GM12865 (cell line): ENCODE measurements at regions not wholly inside any gene's neighbourhood (a gene's known extent, or its start where the extent isn't known, plus 50 kb on each side); places are given as distances from the start of the nearest gene placed in this dataset.
A peak's percentile ranks its signal among the peaks of the same experiment; 100 is the strongest.

ENCODE experiments used
- DNase-seq: peaks from one replicate; pipeline ENCODE4 v3.0.0; 2010; ENCODE audit warnings: low read depth
- H3K4me3 ChIP-seq: 2 replicates; pipeline ENCODE4 v1.5.1; 2011; ENCODE audit warnings: mild to moderate bottlenecking, low read depth, low read length, control low read depth
- TF ChIP-seq, protein P1 (sequence below): IDR thresholded peaks from 2 replicates; pipeline ENCODE4 v1.5.1; 2011; ENCODE audit warnings: low read length, control low read depth, low read depth, inconsistent platforms; ENCODE audit not compliant: insufficient read depth; ENCODE audit errors: missing control alignments

- H3K4me3 ChIP-seq: no peak overlapping the region
- no peak for DNase-seq
- TF ChIP-seq, protein P1, sequence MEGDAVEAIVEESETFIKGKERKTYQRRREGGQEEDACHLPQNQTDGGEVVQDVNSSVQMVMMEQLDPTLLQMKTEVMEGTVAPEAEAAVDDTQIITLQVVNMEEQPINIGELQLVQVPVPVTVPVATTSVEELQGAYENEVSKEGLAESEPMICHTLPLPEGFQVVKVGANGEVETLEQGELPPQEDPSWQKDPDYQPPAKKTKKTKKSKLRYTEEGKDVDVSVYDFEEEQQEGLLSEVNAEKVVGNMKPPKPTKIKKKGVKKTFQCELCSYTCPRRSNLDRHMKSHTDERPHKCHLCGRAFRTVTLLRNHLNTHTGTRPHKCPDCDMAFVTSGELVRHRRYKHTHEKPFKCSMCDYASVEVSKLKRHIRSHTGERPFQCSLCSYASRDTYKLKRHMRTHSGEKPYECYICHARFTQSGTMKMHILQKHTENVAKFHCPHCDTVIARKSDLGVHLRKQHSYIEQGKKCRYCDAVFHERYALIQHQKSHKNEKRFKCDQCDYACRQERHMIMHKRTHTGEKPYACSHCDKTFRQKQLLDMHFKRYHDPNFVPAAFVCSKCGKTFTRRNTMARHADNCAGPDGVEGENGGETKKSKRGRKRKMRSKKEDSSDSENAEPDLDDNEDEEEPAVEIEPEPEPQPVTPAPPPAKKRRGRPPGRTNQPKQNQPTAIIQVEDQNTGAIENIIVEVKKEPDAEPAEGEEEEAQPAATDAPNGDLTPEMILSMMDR: no peak
Measured at GRCh38 chr1:168443356-168443755, 100.4 kb downstream of the XCL2 start.

- TF ChIP-seq, protein P1: no peak
- no peak overlapping the region for H3K4me3 ChIP-seq
- no peak for DNase-seq
Measured at GRCh38 chr1:168442931-168443330, 100.9 kb downstream of the XCL2 start.

DNA sequence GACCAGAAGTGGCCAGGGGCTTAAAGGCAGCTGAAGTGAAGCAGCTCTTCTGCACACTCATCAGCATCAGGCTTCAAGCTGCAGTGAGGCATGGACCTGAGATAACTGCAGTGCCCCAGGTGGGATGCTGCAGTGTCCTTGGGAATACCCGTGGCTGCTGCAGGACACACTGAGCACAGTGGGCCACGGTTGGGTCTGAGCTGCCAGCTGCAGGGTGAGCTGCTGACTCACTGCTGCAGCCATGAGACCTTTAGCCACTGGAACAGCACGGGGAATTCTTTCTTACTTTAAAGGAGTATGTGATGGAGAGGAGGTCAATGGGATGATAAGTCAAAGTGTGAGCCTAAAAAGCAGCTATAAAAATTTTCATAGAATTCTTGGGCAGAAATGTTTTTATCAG, 102.1 kb downstream of the XCL2 start:
- no peak overlapping the region for H3K4me3 ChIP-seq
- TF ChIP-seq, protein P1: no peak
- DNase-seq: no peak

DNA sequence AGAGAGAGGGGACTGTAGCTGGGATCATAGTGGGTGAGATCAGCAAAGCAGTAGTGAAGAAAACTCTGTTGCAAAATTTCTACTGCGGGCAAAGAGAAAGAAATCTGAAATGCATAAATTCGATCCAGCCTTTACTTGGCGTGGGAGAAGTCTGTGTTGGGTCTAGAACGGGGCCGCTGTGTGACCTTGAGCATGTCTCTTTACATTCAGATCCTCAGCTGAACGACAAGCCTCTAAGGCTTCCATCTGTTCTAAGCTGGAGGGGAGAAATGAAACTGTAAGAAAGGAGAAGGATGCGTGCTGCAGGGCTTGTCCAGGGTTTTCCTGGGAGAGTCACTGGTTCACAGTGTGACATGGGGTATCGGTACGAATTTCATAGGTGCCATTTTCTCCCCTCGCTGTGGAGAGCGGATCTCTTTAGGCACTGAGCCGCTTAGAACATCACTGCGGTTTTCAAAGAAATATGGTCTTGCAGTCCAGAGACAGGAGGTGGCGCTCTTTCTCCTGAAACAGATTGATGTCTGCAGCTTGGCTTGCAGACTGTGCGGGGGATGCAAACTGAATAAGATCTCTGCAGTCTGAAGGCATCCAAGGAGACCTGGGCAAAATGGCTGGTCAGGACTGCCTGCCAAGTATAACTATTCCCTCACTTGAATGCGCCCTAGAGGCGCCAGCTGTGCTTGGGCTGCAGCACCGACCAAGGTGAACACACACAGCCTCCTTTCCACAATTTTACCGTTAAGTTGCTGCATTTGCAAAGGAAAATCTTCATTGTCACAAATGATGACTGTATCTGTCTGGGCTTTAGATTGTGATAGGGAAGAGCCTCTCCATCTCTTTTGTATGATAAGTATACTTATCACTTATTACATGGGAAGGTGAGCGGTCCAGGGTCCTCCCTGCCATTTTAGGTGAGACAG, 104.1 kb downstream of the XCL2 start:
- DNase-seq: peak; percentile 89
- no peak overlapping the region for H3K4me3 ChIP-seq
- TF ChIP-seq, protein P1: peak; percentile 81

DNA sequence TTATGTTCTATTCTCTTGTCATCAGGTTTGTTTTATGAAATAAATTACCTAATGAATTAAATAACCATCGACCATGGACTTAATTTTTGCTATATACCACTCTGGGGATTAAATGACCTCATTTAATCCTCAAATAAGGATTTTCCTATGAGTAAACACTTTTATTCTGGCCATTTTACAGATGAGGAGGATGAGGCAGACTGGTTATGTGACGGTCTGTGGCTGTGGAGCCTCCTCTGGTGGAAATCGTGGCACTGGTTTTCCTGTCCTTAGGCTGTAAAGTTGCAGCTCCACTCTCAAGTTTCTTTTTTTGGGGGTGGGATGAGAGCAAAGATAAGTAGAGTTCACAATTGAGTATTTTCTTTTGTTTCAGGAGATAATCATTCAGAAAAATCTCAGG, 105.2 kb downstream of the XCL2 start:
- TF ChIP-seq, protein P1: no peak
- no peak overlapping the region for H3K4me3 ChIP-seq
- no peak for DNase-seq

GRCh38 chr1:168437821-168438220, 106.0 kb downstream of the XCL2 start:
- DNase-seq: peak; percentile 26
- no peak overlapping the region for H3K4me3 ChIP-seq
- TF ChIP-seq, protein P1: no peak
